IMR-90 (cell line): ENCODE measurements at regions not wholly inside any gene's neighbourhood (a gene's known extent, or its start where the extent isn't known, plus 50 kb on each side); places are given as distances from the start of the nearest gene placed in this dataset.

Experiments
- ATAC-seq: fragments of 200-7000 bp; cut with Tn5 transposase; 2 replicates; pipeline ENCODE4 v1.9.1; 2020; ENCODE audit warnings: low read depth, mild to moderate bottlenecking, moderate library complexity
- BruUV-seq: library from RNA; stranded (reverse); fragments of 400-500 nt; replicated peaks from 2 replicates; lab custom pipeline; 2021; lab: Mats Ljungman, UMichigan
- CTCF ChIA-PET: fragments of 300-600 bp; formaldehyde crosslinking; extraction: SDS; loops from one replicate; lab custom pipeline; 2021; ENCODE audit warnings: antibody characterized with exemption; lab: Yijun Ruan, JAX
- POLR2A ChIA-PET: fragments of 300-600 bp; sonication (Branson Sonifier 250); formaldehyde crosslinking; loops from one replicate; lab custom pipeline; 2022; ENCODE audit warnings: antibody characterized with exemption; ENCODE audit not compliant: unreplicated experiment; lab: Charles Lee
- DNase-seq: peaks from one replicate; pipeline ENCODE4 v3.0.0; 2013
- H2AFZ ChIP-seq: replicated peaks from 2 replicates; pipeline ENCODE3; 2013; ENCODE audit warnings: low read length, mild to moderate bottlenecking; ENCODE audit not compliant: poor library complexity
- H2AK5ac ChIP-seq: 2 replicates; pipeline ENCODE4 v1.6.1; 2013; ENCODE audit warnings: low read depth, low read length, inconsistent platforms
- H2AK9ac ChIP-seq: replicated peaks from 2 replicates; pipeline ENCODE3; 2013; ENCODE audit warnings: mild to moderate bottlenecking, low read depth, low read length, moderate library complexity; ENCODE audit not compliant: poor library complexity
- H2BK120ac ChIP-seq: 2 replicates; pipeline ENCODE4 v1.6.1; 2013; ENCODE audit warnings: low read depth, low read length, inconsistent platforms
- H2BK15ac ChIP-seq: 3 replicates; pipeline ENCODE4 v1.6.1; 2013; ENCODE audit warnings: low read depth, low read length, inconsistent platforms
- H2BK20ac ChIP-seq: 2 replicates; pipeline ENCODE4 v1.6.1; 2013; ENCODE audit warnings: low read depth, mild to moderate bottlenecking, inconsistent platforms, low read length, moderate library complexity
- H2BK5ac ChIP-seq: 2 replicates; pipeline ENCODE4 v1.6.1; 2013; ENCODE audit warnings: mild to moderate bottlenecking, low read depth, low read length, inconsistent platforms; ENCODE audit not compliant: poor library complexity, severe bottlenecking
- H3K14ac ChIP-seq: replicated peaks from 2 replicates; pipeline ENCODE4 v1.6.1; 2013; ENCODE audit warnings: low read depth, low read length, inconsistent platforms
- H3K18ac ChIP-seq: 2 replicates; pipeline ENCODE4 v1.6.1; 2013; ENCODE audit warnings: low read depth, low read length, control low read depth
- H3K23ac ChIP-seq: 2 replicates; pipeline ENCODE4 v1.6.1; 2013; ENCODE audit warnings: low read depth, low read length, inconsistent platforms
- H3K27ac ChIP-seq: 2 replicates; pipeline ENCODE4 v1.5.1; 2013; ENCODE audit warnings: mild to moderate bottlenecking, control low read depth, low read length; ENCODE audit not compliant: insufficient read depth
- H3K27me3 ChIP-seq: 2 replicates; pipeline ENCODE4 v1.6.1; 2013; ENCODE audit warnings: low read length; ENCODE audit not compliant: control insufficient read depth, insufficient read depth
- H3K36me3 ChIP-seq: 2 replicates; pipeline ENCODE4 v1.6.1; 2013; ENCODE audit warnings: low read length, mixed read lengths; ENCODE audit not compliant: control insufficient read depth, insufficient read depth
- H3K4ac ChIP-seq: 2 replicates; pipeline ENCODE4 v1.6.1; 2013; ENCODE audit warnings: low read depth, low read length, inconsistent platforms
- H3K4me1 ChIP-seq: 2 replicates; pipeline ENCODE4 v1.6.1; 2013; ENCODE audit warnings: low read length, mixed read lengths; ENCODE audit not compliant: control insufficient read depth, insufficient read depth
- H3K4me2 ChIP-seq: 2 replicates; pipeline ENCODE4 v1.6.1; 2013; ENCODE audit warnings: low read depth, mild to moderate bottlenecking, control low read depth, low read length, moderate library complexity
- H3K4me3 ChIP-seq: 2 replicates; pipeline ENCODE4 v1.5.1; 2013; ENCODE audit warnings: low read depth, mild to moderate bottlenecking, control low read depth, low read length, moderate library complexity; ENCODE audit not compliant: insufficient read depth
- H3K56ac ChIP-seq: 2 replicates; pipeline ENCODE4 v1.6.1; 2013; ENCODE audit warnings: low read length, inconsistent platforms; ENCODE audit not compliant: insufficient read depth; ENCODE audit errors: extremely low read depth
- H3K79me1 ChIP-seq, 2 experiments: 2 replicates each; pipeline ENCODE4 v1.6.1; 2013; ENCODE audit warnings: low read length in 2 of 2, inconsistent platforms in 1 of 2, low read depth in 1 of 2
- H3K9ac ChIP-seq: 2 replicates; pipeline ENCODE4 v1.6.1; 2013; ENCODE audit warnings: low read depth, low read length, control low read depth
- H3K9me1 ChIP-seq: 2 replicates; pipeline ENCODE4 v1.6.1; 2013; ENCODE audit warnings: low read length, inconsistent platforms; ENCODE audit not compliant: insufficient read depth
- H3K9me3 ChIP-seq: 2 replicates; pipeline ENCODE4 v1.6.1; 2013; ENCODE audit warnings: low read length; ENCODE audit not compliant: control insufficient read depth, insufficient read depth
- H4K20me1 ChIP-seq: 2 replicates; pipeline ENCODE4 v1.6.1; 2013; ENCODE audit warnings: low read length, inconsistent platforms; ENCODE audit not compliant: insufficient read depth
- H4K5ac ChIP-seq: 2 replicates; pipeline ENCODE4 v1.6.1; 2013; ENCODE audit warnings: mild to moderate bottlenecking, low read depth, low read length, control low read depth
- H4K8ac ChIP-seq, 2 experiments: 2 replicates each; pipeline ENCODE4 v1.6.1; 2013; ENCODE audit warnings: low read depth in 2 of 2, low read length in 2 of 2, control low read depth in 1 of 2, inconsistent platforms in 1 of 2
- H4K91ac ChIP-seq: 2 replicates; pipeline ENCODE4 v1.6.1; 2013; ENCODE audit warnings: low read depth, low read length, inconsistent platforms; ENCODE audit not compliant: insufficient read depth
- BHLHE40 ChIP-seq: fragments of 150-350 bp; IDR thresholded peaks from 2 replicates; pipeline ENCODE4 v1.6.1; 2016; ENCODE audit warnings: mild to moderate bottlenecking, low read depth, low read length
- CHD1 ChIP-seq: IDR thresholded peaks from 2 replicates; pipeline ENCODE4 v1.6.1; 2012; ENCODE audit warnings: low read depth, low read length, improper control_type of control experiment
- CTCF ChIP-seq: conservative IDR thresholded peaks from 2 replicates; pipeline ENCODE4 v1.5.1; 2012; ENCODE audit warnings: mild to moderate bottlenecking, low read depth, low read length, improper control_type of control experiment
- FOS ChIP-seq: fragments of 150-350 bp; IDR thresholded peaks from 2 replicates; pipeline ENCODE4 v1.6.1; 2016; ENCODE audit warnings: low read depth, low read length
- MAFK ChIP-seq: IDR thresholded peaks from 2 replicates; pipeline ENCODE4 v1.6.1; 2012; ENCODE audit warnings: low read depth, low read length, improper control_type of control experiment
- MAZ ChIP-seq: IDR thresholded peaks from 2 replicates; pipeline ENCODE4 v1.6.1; 2012; ENCODE audit warnings: low read depth, mild to moderate bottlenecking, low read length, improper control_type of control experiment, moderate library complexity, borderline replicate concordance
- MXI1 ChIP-seq: IDR thresholded peaks from 2 replicates; pipeline ENCODE4 v1.6.1; 2012; ENCODE audit warnings: low read depth, mild to moderate bottlenecking, low read length, moderate library complexity, borderline replicate concordance
- NFE2L2 ChIP-seq: fragments of 150-350 bp; IDR thresholded peaks from 2 replicates; pipeline ENCODE4 v1.6.1; 2016; ENCODE audit warnings: low read depth, mild to moderate bottlenecking, low read length
- POLR2A ChIP-seq: IDR thresholded peaks from 2 replicates; pipeline ENCODE4 v1.6.1; 2012; ENCODE audit warnings: mild to moderate bottlenecking, low read depth, low read length
- RAD21 ChIP-seq: IDR thresholded peaks from 2 replicates; pipeline ENCODE4 v1.6.1; 2012; ENCODE audit warnings: low read length, improper control_type of control experiment
- RCOR1 ChIP-seq: IDR thresholded peaks from 2 replicates; pipeline ENCODE4 v1.6.1; 2012; ENCODE audit warnings: mild to moderate bottlenecking, low read length, improper control_type of control experiment; ENCODE audit not compliant: insufficient replicate concordance
- RFX5 ChIP-seq: IDR thresholded peaks from 2 replicates; pipeline ENCODE4 v1.8.0; 2012; ENCODE audit warnings: low read depth, mild to moderate bottlenecking, low read length, moderate library complexity
- SMC3 ChIP-seq: fragments of 150-350 bp; IDR thresholded peaks from 2 replicates; pipeline ENCODE4 v1.6.1; 2016; ENCODE audit warnings: low read depth, mild to moderate bottlenecking, antibody characterized with exemption, low read length, moderate library complexity
- USF2 ChIP-seq: fragments of 150-350 bp; IDR thresholded peaks from 2 replicates; pipeline ENCODE4 v1.6.1; 2017; ENCODE audit warnings: mild to moderate bottlenecking, antibody characterized with exemption, low read length, low read depth
- dilution Hi-C: fragments of 300-500 bp; cut with HindIII; formaldehyde crosslinking; loops from one replicate; pipeline ENCODE4 v1.14.3; 2018; ENCODE audit warnings: low sequenced_read_pairs; ENCODE audit not compliant: unreplicated experiment
- in situ Hi-C: fragments of 300-500 bp; cut with MboI; formaldehyde crosslinking; loops from 3 replicates; pipeline ENCODE4 v1.14.3; 2019; ENCODE audit warnings: low sequenced_read_pairs, inconsistent platforms, mixed read lengths
- intact Hi-C: fragments of 100-400 bp; cut with micrococcal nuclease; formaldehyde crosslinking; loops from 2 replicates; pipeline ENCODE4 v1.10.0; 2022
- TF ChIP-seq, protein P1 (sequence below): fragments of 150-350 bp; IDR thresholded peaks from 2 replicates; pipeline ENCODE4 v1.6.1; 2016; ENCODE audit warnings: low read depth, mild to moderate bottlenecking, low read length, moderate library complexity, borderline replicate concordance

DNA sequence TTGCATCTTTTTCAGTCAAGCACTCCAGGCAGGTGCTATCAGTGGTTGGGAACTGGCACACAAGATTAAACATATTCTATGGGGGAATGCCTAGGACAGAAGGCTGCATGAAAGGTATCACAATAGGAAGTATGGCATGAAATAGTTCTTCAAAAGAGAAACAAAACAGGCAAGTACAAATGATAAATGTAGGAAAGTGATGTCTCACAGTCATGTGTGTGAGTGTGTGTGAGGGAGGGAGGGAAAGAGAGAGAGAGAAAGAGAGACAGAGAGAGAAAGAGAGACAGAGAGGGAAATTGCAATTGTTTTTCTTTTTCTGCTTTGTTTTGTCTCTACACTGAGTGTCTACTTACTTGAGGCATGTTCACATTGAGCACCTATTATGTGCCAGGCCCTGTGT, 456.3 kb downstream of the MIAT start:
- Histone ChIP-seq H3K27ac (no peak overlapping the region), H4K5ac (peak overlapping the region; percentile 11; the same call in 1 of the 2 replicates), H4K8ac (peak overlapping the region; percentile 6 to 28; a peak in 1 of 4 replicates), H3K9me1 (peaks cover 24% of the 10 kb centered on the region), H3K9ac (no peak overlapping the region), H3K4me2 (0 out of 2 replicates have a peak overlapping the region, but pooled peaks have one; percentile 0), H3K18ac (peak overlapping the region; percentile 57; the same call in 1 of the 2 replicates), H2BK20ac (peak overlapping the region; percentile 93), H3K4ac (peak overlapping the region; percentile 78), H4K91ac (peak overlapping the region; percentile 47), H2AK9ac (peak overlapping the region; percentile 67), H3K79me1 (no peaks in the 10 kb centered on the region), H2BK5ac (peak overlapping the region; percentile 39), H3K4me3 (no peak overlapping the region), H3K9me3 (no peaks in the 10 kb centered on the region; the same call in 1 of the 2 replicates), H2BK120ac (peak overlapping the region; percentile 95), H3K23ac (peak overlapping the region; percentile 21; the same call in 1 of the 2 replicates), H3K56ac (no peak overlapping the region), H4K20me1 (0 out of 2 replicates have a peak, but pooled peaks cover 3% of the 10 kb centered on the region), H3K27me3 (no peaks in the 10 kb centered on the region; the same call in 1 of the 2 replicates), H2AK5ac (peak overlapping the region; percentile 76), H2AFZ (peak overlapping the region; percentile 75), H3K36me3 (no peaks in the 10 kb centered on the region), H3K14ac (peak overlapping the region; percentile 86), H3K4me1 (peaks cover 19% of the 10 kb centered on the region), H2BK15ac (peak overlapping the region; percentile 20; the same call in 1 of the 3 replicates)
- ATAC-seq: no peak
- ChIA-PET POLR2A (no interaction called here), CTCF (no interaction called here)
- dilution Hi-C loops (no loop called here), in situ Hi-C loops (no loop called here), intact Hi-C loops (loop anchor here (10.0 kb wide), 1 partner anchor 439 kb away; no protein-coding TSS in a partner anchor)
- BruUV-seq: no TSS peak
- TF ChIP-seq SMC3: no peak
- TF ChIP-seq POLR2A: no peak
- TF ChIP-seq MXI1: no peak
- TF ChIP-seq RAD21: no peak
- no peak for TF ChIP-seq MAZ
- no peak for TF ChIP-seq RCOR1
- no peak for TF ChIP-seq BHLHE40
- TF ChIP-seq FOS: no peak
- TF ChIP-seq RFX5: no peak
- TF ChIP-seq, protein P1, sequence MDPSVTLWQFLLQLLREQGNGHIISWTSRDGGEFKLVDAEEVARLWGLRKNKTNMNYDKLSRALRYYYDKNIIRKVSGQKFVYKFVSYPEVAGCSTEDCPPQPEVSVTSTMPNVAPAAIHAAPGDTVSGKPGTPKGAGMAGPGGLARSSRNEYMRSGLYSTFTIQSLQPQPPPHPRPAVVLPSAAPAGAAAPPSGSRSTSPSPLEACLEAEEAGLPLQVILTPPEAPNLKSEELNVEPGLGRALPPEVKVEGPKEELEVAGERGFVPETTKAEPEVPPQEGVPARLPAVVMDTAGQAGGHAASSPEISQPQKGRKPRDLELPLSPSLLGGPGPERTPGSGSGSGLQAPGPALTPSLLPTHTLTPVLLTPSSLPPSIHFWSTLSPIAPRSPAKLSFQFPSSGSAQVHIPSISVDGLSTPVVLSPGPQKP: no peak
- TF ChIP-seq NFE2L2: no peak
- TF ChIP-seq MAFK: no peak
- TF ChIP-seq CTCF: no peak
- TF ChIP-seq CHD1: no peak
- no peak for TF ChIP-seq USF2
- DNase-seq: no peak
